GM12878 (cell line): ENCODE measurements at regions not wholly inside any gene's neighbourhood (a gene's known extent, or its start where the extent isn't known, plus 50 kb on each side); places are given as distances from the start of the nearest gene placed in this dataset.

ENCODE experiments used
- ATAC-seq: fragments of 200-7000 bp; cut with Tn5 transposase; 3 replicates; pipeline ENCODE4 v1.9.1; 2020; ENCODE audit warnings: mild to moderate bottlenecking, moderate library complexity
- BruUV-seq: library from RNA; stranded (reverse); fragments of 400-500 nt; replicated peaks from 2 replicates; lab custom pipeline; 2021; lab: Mats Ljungman, UMichigan
- CTCF ChIA-PET: fragments of 300-600 bp; sonication (Branson Sonifier 250); formaldehyde crosslinking; extraction: SDS; loops from one replicate; lab custom pipeline; 2021; ENCODE audit warnings: inconsistent platforms; lab: Yijun Ruan, JAX
- POLR2A ChIA-PET: fragments of 350-600 bp; formaldehyde crosslinking; extraction: SDS; loops from one replicate; lab custom pipeline; 2021; ENCODE audit warnings: inconsistent platforms; lab: Charles Lee
- RAD21 ChIA-PET: fragments of 300-600 bp; sonication (Branson Sonifier 250); formaldehyde crosslinking; loops from one replicate; lab custom pipeline; 2023; ENCODE audit warnings: antibody characterized with exemption; ENCODE audit not compliant: unreplicated experiment; lab: Charles Lee
- SMC1A ChIA-PET: fragments of 300-600 bp; sonication (Branson Sonifier 250); formaldehyde crosslinking; loops from one replicate; lab custom pipeline; 2023; ENCODE audit not compliant: unreplicated experiment, uncharacterized antibody; lab: Charles Lee
- DNase-seq: peaks from one replicate; pipeline ENCODE4 v3.0.0-alpha.2; 2011; ENCODE audit warnings: low read depth, low spot score
- FAIRE-seq: peaks from 3 replicates; lab custom pipeline; 2011; peaks lifted over from hg19 to GRCh38; lab: Jason Lieb, UNC
- H2AFZ ChIP-seq: 2 replicates; pipeline ENCODE4 v1.6.0; 2011; ENCODE audit warnings: low read depth, low read length, control low read depth; ENCODE audit not compliant: control insufficient read depth
- H3K27ac ChIP-seq: 2 replicates; pipeline ENCODE4 v1.5.1; 2011; ENCODE audit warnings: control low read depth; ENCODE audit not compliant: control insufficient read depth, insufficient read depth
- H3K27me3 ChIP-seq, 2 experiments: replicated peaks in 1 of 2; 2 replicates each; pipeline versions ENCODE4 v1.6.0 to v1.6.1; 2011; ENCODE audit warnings: low read length in 1 of 2; ENCODE audit not compliant: control insufficient read depth in 2 of 2, insufficient read depth in 2 of 2
- H3K36me3 ChIP-seq, 2 experiments: 2 replicates each; pipeline ENCODE4 v1.5.1; 2011; ENCODE audit warnings: low read length in 1 of 2; ENCODE audit not compliant: control insufficient read depth in 2 of 2, insufficient read depth in 2 of 2
- H3K4me1 ChIP-seq: 2 replicates; pipeline ENCODE4 v1.6.1; 2011; ENCODE audit warnings: mild to moderate bottlenecking, low read length, moderate library complexity, mixed read lengths; ENCODE audit not compliant: control insufficient read depth, insufficient read depth
- H3K4me2 ChIP-seq: 2 replicates; pipeline ENCODE4 v1.6.0; 2011; ENCODE audit warnings: control low read depth; ENCODE audit not compliant: control insufficient read depth, insufficient read depth
- H3K4me3 ChIP-seq: fragments of 200-600 bp; sonication (generic); 2 replicates; pipeline ENCODE4 v1.5.1; 2016
- H3K79me2 ChIP-seq: 2 replicates; pipeline ENCODE4 v1.6.0; 2011; ENCODE audit warnings: low read length; ENCODE audit not compliant: control insufficient read depth, insufficient read depth
- H3K9ac ChIP-seq: 2 replicates; pipeline ENCODE4 v1.8.0; 2011; ENCODE audit warnings: low read length, control low read depth, mixed read lengths; ENCODE audit not compliant: control insufficient read depth, insufficient read depth
- H3K9me3 ChIP-seq: replicated peaks from 3 replicates; pipeline ENCODE4 v1.5.1; 2011; ENCODE audit warnings: mild to moderate bottlenecking, low read length; ENCODE audit not compliant: control insufficient read depth, insufficient read depth
- H4K20me1 ChIP-seq: 2 replicates; pipeline ENCODE4 v1.6.0; 2011; ENCODE audit not compliant: control insufficient read depth, insufficient read depth
- CREB1 ChIP-seq: IDR thresholded peaks from 2 replicates; pipeline ENCODE4 v1.6.1; 2012; ENCODE audit warnings: low read depth, mild to moderate bottlenecking, inconsistent platforms
- HDAC6 ChIP-seq: fragments of 200-600 bp; sonication (generic); IDR thresholded peaks from one replicate; pipeline ENCODE4 v1.8.0; 2017; ENCODE audit warnings: antibody characterized with exemption; ENCODE audit not compliant: unreplicated experiment
- JUND ChIP-seq: IDR thresholded peaks from 2 replicates; pipeline ENCODE4 v1.6.1; 2012; ENCODE audit warnings: low read depth, mild to moderate bottlenecking, low read length, improper control_type of control experiment, moderate library complexity
- KLF5 ChIP-seq: fragments of 450-650 bp; IDR thresholded peaks from 2 replicates; pipeline ENCODE4 v1.6.1; 2014; ENCODE audit warnings: mild to moderate bottlenecking; ENCODE audit not compliant: partially characterized antibody
- NBN ChIP-seq: fragments of 450-650 bp; IDR thresholded peaks from 2 replicates; pipeline ENCODE4 v1.6.1; 2016
- NFXL1 ChIP-seq: fragments of 450-650 bp; IDR thresholded peaks from 2 replicates; pipeline ENCODE4 v1.6.1; 2017; ENCODE audit warnings: antibody characterized with exemption, mild to moderate bottlenecking, borderline replicate concordance
- WGBS: methylation state at CpG from one replicate; pipeline ENCODE4 v1.1.6; 2016; ENCODE audit warnings: low lambda C conversion rate; ENCODE audit not compliant: insufficient replicate concordance, insufficient coverage; ENCODE audit errors: missing lambda C conversion rate; 5-methylcytosine and 5-hydroxymethylcytosine counted together
- in situ Hi-C: fragments of 300-500 bp; cut with MboI; formaldehyde crosslinking; loops from 9 replicates; pipeline ENCODE4 v1.14.3; 2018; ENCODE audit warnings: mixed read lengths
- intact Hi-C: fragments of 100-400 bp; cut with micrococcal nuclease; formaldehyde crosslinking; loops from one replicate; pipeline ENCODE4 v1.14.2; 2022; ENCODE audit not compliant: unreplicated experiment
- TF ChIP-seq, protein P1 (sequence below): fragments of 450-650 bp; IDR thresholded peaks from 2 replicates; pipeline ENCODE4 v1.6.1; 2017; ENCODE audit warnings: low read depth, mild to moderate bottlenecking, moderate library complexity
- TF ChIP-seq, protein P2 (sequence below): IDR thresholded peaks from 2 replicates; pipeline ENCODE4 v1.6.1; 2012; ENCODE audit warnings: low read depth, low read length, improper control_type of control experiment
- TF ChIP-seq, protein P3 (sequence below): IDR thresholded peaks from 2 replicates; pipeline ENCODE4 v1.6.1; 2011; ENCODE audit warnings: low read depth, low read length, improper control_type of control experiment, borderline replicate concordance

DNA sequence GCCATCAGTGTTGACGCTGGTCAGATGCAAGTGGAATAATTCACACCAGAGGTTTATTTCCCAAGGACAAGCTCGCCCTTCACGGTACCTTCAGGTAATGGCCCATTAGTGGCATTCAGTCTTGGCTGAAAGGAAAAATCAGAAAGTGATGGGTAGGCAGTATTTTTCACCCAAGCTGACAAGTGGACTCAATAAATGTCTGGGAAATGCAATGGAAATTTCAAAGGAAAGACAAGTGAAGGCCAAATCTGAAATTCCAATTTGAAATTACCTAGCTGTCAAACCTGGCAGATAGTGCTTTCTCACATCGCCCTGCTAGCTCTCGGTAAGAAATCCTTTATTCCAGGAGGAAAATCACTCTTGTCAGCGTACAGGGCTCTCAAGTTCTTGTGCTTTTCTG, 413.5 kb downstream of the OCA2 start:
- in situ Hi-C loops: no loop called here
- intact Hi-C loops: no loop called here
- H3K4me3 ChIP-seq: no peak overlapping the region
- SMC1A ChIA-PET: no interaction called here
- H3K4me1 ChIP-seq: no peaks in the 10 kb centered on the region
- ATAC-seq (no peak), FAIRE-seq (no peak), DNase-seq (no peak)
- no peaks in the 10 kb centered on the region for H3K27me3 ChIP-seq
- 26% methylated on average over 6 of the region's 6 CpGs for WGBS
- H2AFZ ChIP-seq: no peak overlapping the region
- CTCF ChIA-PET: no interaction called here
- no peak overlapping the region for H3K27ac ChIP-seq
- H3K9me3 ChIP-seq: no peaks in the 10 kb centered on the region; the same call in 2 of the 3 replicates
- no peaks in the 10 kb centered on the region for H3K79me2 ChIP-seq
- no peak overlapping the region for H3K9ac ChIP-seq
- RAD21 ChIA-PET: no interaction called here
- H3K4me2 ChIP-seq: no peak overlapping the region
- no TSS peak for BruUV-seq
- H3K36me3 ChIP-seq: no peaks in the 10 kb centered on the region
- TF ChIP-seq NBN: no peak
- no peak for TF ChIP-seq CREB1
- TF ChIP-seq, protein P1, sequence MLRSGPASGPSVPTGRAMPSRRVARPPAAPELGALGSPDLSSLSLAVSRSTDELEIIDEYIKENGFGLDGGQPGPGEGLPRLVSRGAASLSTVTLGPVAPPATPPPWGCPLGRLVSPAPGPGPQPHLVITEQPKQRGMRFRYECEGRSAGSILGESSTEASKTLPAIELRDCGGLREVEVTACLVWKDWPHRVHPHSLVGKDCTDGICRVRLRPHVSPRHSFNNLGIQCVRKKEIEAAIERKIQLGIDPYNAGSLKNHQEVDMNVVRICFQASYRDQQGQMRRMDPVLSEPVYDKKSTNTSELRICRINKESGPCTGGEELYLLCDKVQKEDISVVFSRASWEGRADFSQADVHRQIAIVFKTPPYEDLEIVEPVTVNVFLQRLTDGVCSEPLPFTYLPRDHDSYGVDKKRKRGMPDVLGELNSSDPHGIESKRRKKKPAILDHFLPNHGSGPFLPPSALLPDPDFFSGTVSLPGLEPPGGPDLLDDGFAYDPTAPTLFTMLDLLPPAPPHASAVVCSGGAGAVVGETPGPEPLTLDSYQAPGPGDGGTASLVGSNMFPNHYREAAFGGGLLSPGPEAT: no peak
- TF ChIP-seq, protein P2, sequence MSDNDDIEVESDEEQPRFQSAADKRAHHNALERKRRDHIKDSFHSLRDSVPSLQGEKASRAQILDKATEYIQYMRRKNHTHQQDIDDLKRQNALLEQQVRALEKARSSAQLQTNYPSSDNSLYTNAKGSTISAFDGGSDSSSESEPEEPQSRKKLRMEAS: no peak
- no peak for TF ChIP-seq HDAC6
- TF ChIP-seq NFXL1: no peak
- no peak for TF ChIP-seq JUND
- no peak for TF ChIP-seq KLF5
- TF ChIP-seq, protein P3, sequence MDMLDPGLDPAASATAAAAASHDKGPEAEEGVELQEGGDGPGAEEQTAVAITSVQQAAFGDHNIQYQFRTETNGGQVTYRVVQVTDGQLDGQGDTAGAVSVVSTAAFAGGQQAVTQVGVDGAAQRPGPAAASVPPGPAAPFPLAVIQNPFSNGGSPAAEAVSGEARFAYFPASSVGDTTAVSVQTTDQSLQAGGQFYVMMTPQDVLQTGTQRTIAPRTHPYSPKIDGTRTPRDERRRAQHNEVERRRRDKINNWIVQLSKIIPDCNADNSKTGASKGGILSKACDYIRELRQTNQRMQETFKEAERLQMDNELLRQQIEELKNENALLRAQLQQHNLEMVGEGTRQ: no peak
- TF ChIP-seq, all 136 proteins: peak for 0
- no peaks in the 10 kb centered on the region for H4K20me1 ChIP-seq
- POLR2A ChIA-PET: no interaction called here
